Ovary (tissue), 7 donors: ENCODE measurements at regions not wholly inside any gene's neighbourhood (a gene's known extent, or its start where the extent isn't known, plus 50 kb on each side); places are given as distances from the start of the nearest gene placed in this dataset.

Experiments used
- DNase-seq, 5 donors: peaks; one replicate each; pipeline ENCODE4 v3.0.0-alpha.2; 2019 to 2020
- H3K27ac ChIP-seq, 2 donors: fragments of 200-600 bp; one replicate each; pipeline versions ENCODE4 v1.5.1 to v1.8.0; 2019 to 2022
- H3K27me3 ChIP-seq: fragments of 200-600 bp; one replicate; pipeline ENCODE4 v1.8.0; 2022
- H3K36me3 ChIP-seq: fragments of 200-600 bp; sonication (generic); one replicate; pipeline ENCODE4 v1.5.1; 2019
- H3K4me1 ChIP-seq: one replicate; pipeline ENCODE4 v1.8.1; 2013; ENCODE audit warnings: mild to moderate bottlenecking, moderate library complexity; ENCODE audit not compliant: insufficient read depth
- H3K4me3 ChIP-seq: fragments of 200-600 bp; sonication (generic); one replicate; pipeline ENCODE4 v1.5.1; 2017
- H3K9me3 ChIP-seq, 2 donors: fragments of 200-600 bp in 1 of 2; sonication (generic) in 1 of 2; one replicate each; pipeline versions ENCODE4 v1.5.1 to v1.8.1; 2013 to 2019; ENCODE audit warnings: mild to moderate bottlenecking in 1 of 2, moderate library complexity in 1 of 2
- EP300 ChIP-seq: sonication (generic); formaldehyde crosslinking; IDR thresholded peaks from one replicate; pipeline ENCODE4 v1.6.1; 2017; ENCODE audit warnings: antibody characterized with exemption
- POLR2A ChIP-seq: fragments of 450-650 bp; IDR thresholded peaks from one replicate; pipeline ENCODE4 v1.6.1; 2017; ENCODE audit warnings: antibody characterized with exemption, mild to moderate bottlenecking, moderate library complexity
- WGBS, 3 donors: extraction: QIAGEN DNeasy Blood & Tissue Kit in 1 of 3; methylation state at CpG; one replicate each; pipeline versions ENCODE4 v1.1.5 to v1.1.7; 2013 to 2017; 5-methylcytosine and 5-hydroxymethylcytosine counted together
- intact Hi-C, 4 donors: fragments of 100-400 bp; cut with DNase I; formaldehyde crosslinking; loops; one replicate each; pipeline versions ENCODE4 v1.11.0 to v1.15.1; 2022 to 2023
- TF ChIP-seq, protein P1 (sequence below), 3 donors: fragments of 450-650 bp in 2 of 3; fragments of 200-600 bp in 1 of 3; IDR thresholded peaks; one replicate each; pipeline versions ENCODE4 v1.5.1 to v1.8.0; 2016 to 2022; ENCODE audit warnings: antibody characterized with exemption in 3 of 3, mild to moderate bottlenecking in 1 of 3
- donor health status: DM: no; HTN: no; CAD: no; lungs with moderate emphysema.
- donor health status: DM: no; HTN: no; CAD: no.
- donor health status: Bipolar disorder and iron deficiency.
- donor health status: DM: no; HTN: no; CAD: no.
- donor health status: DM: yes; HTN: yes; CAD: no.

- DNase-seq, result no peak
- WGBS, 3 donors, result 83 to 97% (median 93%) methylated on average over 1 of the region's 1 CpG
- TF ChIP-seq POLR2A (no peak), EP300 (no peak)
- TF ChIP-seq, protein P1, sequence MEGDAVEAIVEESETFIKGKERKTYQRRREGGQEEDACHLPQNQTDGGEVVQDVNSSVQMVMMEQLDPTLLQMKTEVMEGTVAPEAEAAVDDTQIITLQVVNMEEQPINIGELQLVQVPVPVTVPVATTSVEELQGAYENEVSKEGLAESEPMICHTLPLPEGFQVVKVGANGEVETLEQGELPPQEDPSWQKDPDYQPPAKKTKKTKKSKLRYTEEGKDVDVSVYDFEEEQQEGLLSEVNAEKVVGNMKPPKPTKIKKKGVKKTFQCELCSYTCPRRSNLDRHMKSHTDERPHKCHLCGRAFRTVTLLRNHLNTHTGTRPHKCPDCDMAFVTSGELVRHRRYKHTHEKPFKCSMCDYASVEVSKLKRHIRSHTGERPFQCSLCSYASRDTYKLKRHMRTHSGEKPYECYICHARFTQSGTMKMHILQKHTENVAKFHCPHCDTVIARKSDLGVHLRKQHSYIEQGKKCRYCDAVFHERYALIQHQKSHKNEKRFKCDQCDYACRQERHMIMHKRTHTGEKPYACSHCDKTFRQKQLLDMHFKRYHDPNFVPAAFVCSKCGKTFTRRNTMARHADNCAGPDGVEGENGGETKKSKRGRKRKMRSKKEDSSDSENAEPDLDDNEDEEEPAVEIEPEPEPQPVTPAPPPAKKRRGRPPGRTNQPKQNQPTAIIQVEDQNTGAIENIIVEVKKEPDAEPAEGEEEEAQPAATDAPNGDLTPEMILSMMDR (IDR thresholded peaks at IDR 0.05), result no peak
- Histone ChIP-seq H3K36me3 (no peaks in the 10 kb centered on the region), H3K4me1 (no peaks in the 10 kb centered on the region), H3K27me3 (no peaks in the 10 kb centered on the region), H3K4me3 (no peak overlapping the region), H3K9me3 (no peaks in the 10 kb centered on the region), H3K27ac (no peak overlapping the region)
- intact Hi-C loops, result no loop called here
Observed at GRCh38 chr4:129862461-129862860, 766.5 kb downstream of the C4orf33 start.

DNA sequence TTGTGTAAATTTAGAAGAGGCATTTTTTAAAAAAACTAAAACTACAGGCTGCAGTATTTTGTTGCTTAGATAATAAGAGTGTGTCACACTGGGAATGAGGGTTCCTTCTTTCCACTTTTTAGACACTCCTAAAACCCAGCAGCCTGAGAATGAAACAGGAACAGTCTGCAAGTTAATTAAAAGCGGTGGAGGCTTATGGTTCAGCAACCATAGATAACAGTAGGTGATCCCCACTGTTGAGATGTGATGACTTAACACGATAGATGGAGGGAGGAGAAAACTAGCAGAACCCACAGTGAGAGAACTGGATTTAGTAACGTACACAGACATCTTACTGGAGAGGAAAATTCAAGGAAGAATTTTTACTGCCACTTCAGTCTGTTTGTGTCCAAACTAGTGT lies 767.3 kb downstream of the C4orf33 start:
- H3K27me3 ChIP-seq, result no peaks in the 10 kb centered on the region
- H3K36me3 ChIP-seq, result no peaks in the 10 kb centered on the region
- no peaks in the 10 kb centered on the region for H3K4me1 ChIP-seq
- no peak overlapping the region for H3K27ac ChIP-seq
- no peaks in the 10 kb centered on the region for H3K9me3 ChIP-seq
- DNase-seq, result no peak
- no peak overlapping the region for H3K4me3 ChIP-seq
- intact Hi-C loops, result no loop called here
- WGBS, 3 donors, result 59 to 71% (median 61%) methylated on average over 3 of the region's 3 CpGs
- TF ChIP-seq EP300, result no peak
- TF ChIP-seq, protein P1 (IDR thresholded peaks at IDR 0.05), result no peak
- no peak for TF ChIP-seq POLR2A

- H3K4me3 ChIP-seq, result no peak overlapping the region
- intact Hi-C loops, result no loop called here
Observed at GRCh38 chr4:129883996-129884395, 788.0 kb downstream of the C4orf33 start.

GRCh38 chr4:129897111-129897510 lies 801.2 kb downstream of the C4orf33 start:
- no peak overlapping the region for H3K4me3 ChIP-seq
- TF ChIP-seq POLR2A, result no peak
- no peak for TF ChIP-seq EP300
- TF ChIP-seq, protein P1 (IDR thresholded peaks at IDR 0.05), result no peak
- intact Hi-C loops, result no loop called here
- H3K9me3 ChIP-seq, result no peaks in the 10 kb centered on the region
- H3K4me1 ChIP-seq, result no peaks in the 10 kb centered on the region
- H3K27ac ChIP-seq, result no peak overlapping the region
- no peak for DNase-seq
- 50 to 76% (median 54%) methylated on average over 2 of the region's 2 CpGs for WGBS, 3 donors
- no peaks in the 10 kb centered on the region for H3K36me3 ChIP-seq
- H3K27me3 ChIP-seq, result no peaks in the 10 kb centered on the region

More at GRCh38 chr4:129883996-129884395, 788.0 kb downstream of the C4orf33 start:
- H3K36me3 ChIP-seq, result no peaks in the 10 kb centered on the region
- TF ChIP-seq POLR2A, result no peak
- TF ChIP-seq EP300, result no peak
- TF ChIP-seq, protein P1 (IDR thresholded peaks at IDR 0.05), result no peak
- WGBS, 3 donors, result 70 to 79% (median 71%) methylated on average over 3 of the region's 3 CpGs
- H3K9me3 ChIP-seq, result no peaks in the 10 kb centered on the region
- H3K27ac ChIP-seq, result no peak overlapping the region
- H3K27me3 ChIP-seq, result no peaks in the 10 kb centered on the region
- DNase-seq, result no peak
- H3K4me1 ChIP-seq, result no peaks in the 10 kb centered on the region

- H3K27me3 ChIP-seq, result no peaks in the 10 kb centered on the region
- H3K4me3 ChIP-seq, result no peak overlapping the region
- WGBS, 3 donors, result 47 to 52% (median 48%) methylated on average over 3 of the region's 3 CpGs
- TF ChIP-seq EP300 (no peak), POLR2A (no peak)
- TF ChIP-seq, protein P1 (IDR thresholded peaks at IDR 0.05), result no peak
- H3K36me3 ChIP-seq, result no peaks in the 10 kb centered on the region
- H3K27ac ChIP-seq, result no peak overlapping the region
- DNase-seq, result no peak
- intact Hi-C loops, result no loop called here
- H3K4me1 ChIP-seq, result no peaks in the 10 kb centered on the region
- no peaks in the 10 kb centered on the region for H3K9me3 ChIP-seq
Observed at GRCh38 chr4:129899849-129900248, 803.9 kb downstream of the C4orf33 start.
